ENCODE measurements at regions not wholly inside any gene's neighbourhood (a gene's known extent, or its start where the extent isn't known, plus 50 kb on each side); places are given as distances from the start of the nearest gene placed in this dataset.

GRCh38 chr20:11698124-11698523 is 219.6 kb upstream of the BTBD3 start:
- TF ChIP-seq CTCF (conservative IDR thresholded peaks at IDR 0.05; ENCODE audit: low read depth, low read length) (no peak), CEBPB (IDR thresholded peaks at IDR 0.05; ENCODE audit: low read depth, low read length) (no peak)
